SK-N-SH (cell line): ENCODE measurements at regions not wholly inside any gene's neighbourhood (a gene's known extent, or its start where the extent isn't known, plus 50 kb on each side); places are given as distances from the start of the nearest gene placed in this dataset.

Experiments used
- CTCF ChIA-PET: fragments of 300-600, 350-600 bp; formaldehyde crosslinking; extraction: SDS; loops from one replicate; lab custom pipeline; 2021; lab: Yijun Ruan, JAX
- POLR2A ChIA-PET: fragments of 350-600 bp; sonication (Branson Sonifier 250); formaldehyde crosslinking; extraction: SDS; loops from one replicate; lab custom pipeline; 2020; ENCODE audit warnings: antibody characterized with exemption, inconsistent platforms; lab: Yijun Ruan, JAX
- DNase-seq: peaks from one replicate; pipeline ENCODE4 v3.0.0; 2012
- H2AFZ ChIP-seq: fragments of 200-600 bp; sonication (generic); 2 replicates; pipeline ENCODE4 v1.8.1; 2016; ENCODE audit warnings: antibody characterized with exemption, mild to moderate bottlenecking, low read depth
- H3F3A ChIP-seq: fragments of 200-600 bp; sonication (generic); replicated peaks from 2 replicates; pipeline ENCODE3; 2016; ENCODE audit warnings: antibody characterized with exemption, mild to moderate bottlenecking; ENCODE audit not compliant: insufficient read depth
- H3K27ac ChIP-seq, 2 experiments: fragments of 200-500 bp in 1 of 2; fragments of 200-600 bp in 1 of 2; sonication (Bioruptor generic) in 1 of 2; sonication (generic), shearing (Covaris generic) in 1 of 2; 2 replicates each; pipeline versions ENCODE4 v1.5.1 to v1.6.1; 2014 to 2016; ENCODE audit warnings: low read depth in 2 of 2, inconsistent platforms in 1 of 2, low read length in 1 of 2, mild to moderate bottlenecking in 1 of 2, mixed read lengths in 1 of 2
- H3K27me3 ChIP-seq: fragments of 200-600 bp; sonication (generic), shearing (Covaris generic); 2 replicates; pipeline ENCODE4 v1.6.1; 2016; ENCODE audit warnings: mixed run types; ENCODE audit not compliant: insufficient read depth
- H3K36me3 ChIP-seq, 2 experiments: fragments of 200-500 bp in 1 of 2; fragments of 200-600 bp in 1 of 2; sonication (Bioruptor generic) in 1 of 2; sonication (generic) in 1 of 2; replicated peaks in 1 of 2; 2 replicates each; pipeline versions ENCODE3 to v1.5.1; 2014 to 2016; ENCODE audit warnings: low read length in 1 of 2, mild to moderate bottlenecking in 1 of 2; ENCODE audit not compliant: insufficient read depth in 2 of 2, control insufficient read depth in 1 of 2
- H3K4me1 ChIP-seq, 2 experiments: fragments of 200-500 bp in 1 of 2; fragments of 200-600 bp in 1 of 2; sonication (Bioruptor generic) in 1 of 2; sonication (generic), shearing (Covaris generic) in 1 of 2; 2 replicates each; pipeline versions ENCODE4 v1.5.1 to v1.6.1; 2014 to 2016; ENCODE audit warnings: low read depth in 1 of 2, low read length in 1 of 2, mixed run types in 1 of 2; ENCODE audit not compliant: insufficient read depth in 2 of 2, control insufficient read depth in 1 of 2
- H3K4me2 ChIP-seq: fragments of 200-600 bp; sonication (generic), shearing (Covaris generic); 2 replicates; pipeline ENCODE4 v1.6.1; 2017; ENCODE audit warnings: mixed run types
- H3K4me3 ChIP-seq, 2 experiments: fragments of 200-500 bp in 1 of 2; fragments of 200-600 bp in 1 of 2; sonication (Bioruptor generic) in 1 of 2; sonication (generic), shearing (Covaris generic) in 1 of 2; 2 replicates each; pipeline versions ENCODE4 v1.5.1 to v1.8.1; 2014 to 2016; ENCODE audit warnings: low read depth in 2 of 2, inconsistent platforms in 1 of 2, low read length in 1 of 2, mild to moderate bottlenecking in 1 of 2, mixed read lengths in 1 of 2, moderate library complexity in 1 of 2
- H3K79me2 ChIP-seq: fragments of 200-600 bp; sonication (generic); 2 replicates; pipeline ENCODE4 v1.8.1; 2017; ENCODE audit warnings: mild to moderate bottlenecking; ENCODE audit not compliant: insufficient read depth
- H3K9ac ChIP-seq: fragments of 200-600 bp; sonication (generic); 2 replicates; pipeline ENCODE4 v1.6.1; 2017; ENCODE audit warnings: mixed run types
- H3K9me2 ChIP-seq: fragments of 200-600 bp; sonication (generic); 2 replicates; pipeline ENCODE4 v1.6.1; 2017; ENCODE audit warnings: mixed run types
- H3K9me3 ChIP-seq: fragments of 200-600 bp; sonication (generic); 2 replicates; pipeline ENCODE4 v1.6.1; 2017; ENCODE audit warnings: mixed run types, mild to moderate bottlenecking, moderate library complexity
- H4K20me1 ChIP-seq: fragments of 200-600 bp; sonication (generic); 2 replicates; pipeline ENCODE4 v1.6.1; 2017; ENCODE audit warnings: mild to moderate bottlenecking, mixed run types; ENCODE audit not compliant: insufficient read depth
- ELF1 ChIP-seq: IDR thresholded peaks from 2 replicates; pipeline ENCODE4 v1.4.0; 2012
- EP300 ChIP-seq, 2 experiments: IDR thresholded peaks; 2 replicates each; pipeline versions ENCODE4 v1.4.0 to v1.6.1; 2012; ENCODE audit warnings: borderline replicate concordance in 1 of 2, low read depth in 1 of 2, low read length in 1 of 2
- EZH2phosphoT487 ChIP-seq: fragments of 200-600 bp; sonication (generic); IDR thresholded peaks from 2 replicates; pipeline ENCODE4 v1.6.1; 2017; ENCODE audit warnings: low read depth, mixed run types, mild to moderate bottlenecking, antibody characterized with exemption, moderate library complexity, borderline replicate concordance
- FOXM1 ChIP-seq: IDR thresholded peaks from 2 replicates; pipeline ENCODE4 v1.4.0; 2012; ENCODE audit warnings: low read depth, mild to moderate bottlenecking
- GATA2 ChIP-seq: sonication (generic); formaldehyde crosslinking; IDR thresholded peaks from 2 replicates; pipeline ENCODE4 v1.5.0; 2020; ENCODE audit warnings: mild to moderate bottlenecking, missing genetic modification reagents
- MEF2A ChIP-seq: IDR thresholded peaks from 2 replicates; pipeline ENCODE4 v1.4.0; 2012; ENCODE audit warnings: low read depth, borderline replicate concordance
- NRF1 ChIP-seq: IDR thresholded peaks from 2 replicates; pipeline ENCODE4 v1.6.1; 2012; ENCODE audit warnings: low read depth, mild to moderate bottlenecking, low read length
- RAD21 ChIP-seq: IDR thresholded peaks from 2 replicates; pipeline ENCODE4 v1.6.1; 2012; ENCODE audit warnings: mild to moderate bottlenecking, low read length
- RFX5 ChIP-seq: IDR thresholded peaks from 2 replicates; pipeline ENCODE4 v1.6.1; 2012; ENCODE audit warnings: mild to moderate bottlenecking, improper control_type of control experiment, low read length
- RXRA ChIP-seq: IDR thresholded peaks from 2 replicates; pipeline ENCODE4 v1.4.0; 2012; ENCODE audit warnings: low read depth, mild to moderate bottlenecking, borderline replicate concordance
- SIN3A ChIP-seq: IDR thresholded peaks from 2 replicates; pipeline ENCODE4 v1.6.1; 2012; ENCODE audit warnings: low read depth, mild to moderate bottlenecking, low read length, moderate library complexity, borderline replicate concordance
- SMC3 ChIP-seq: IDR thresholded peaks from 2 replicates; pipeline ENCODE4 v1.6.1; 2012; ENCODE audit warnings: low read depth, low read length, improper control_type of control experiment
- whole genome bisulfite sequencing: methylation state at CpG from one replicate; pipeline ENCODE4 v1.1.6; 2017; ENCODE audit warnings: low lambda C conversion rate; 5-methylcytosine and 5-hydroxymethylcytosine counted together
- TF ChIP-seq, protein P1 (sequence below): IDR thresholded peaks from 2 replicates; pipeline ENCODE4 v1.4.0; 2012; ENCODE audit warnings: low read depth
- TF ChIP-seq, protein P2 (sequence below): fragments of 200-600 bp; sonication (generic); IDR thresholded peaks from 2 replicates; pipeline ENCODE4 v1.6.1; 2017; ENCODE audit warnings: antibody characterized with exemption, mild to moderate bottlenecking, moderate library complexity
- TF ChIP-seq, protein P3 (sequence below): IDR thresholded peaks from 2 replicates; pipeline ENCODE4 v1.4.0; 2012; ENCODE audit warnings: low read depth, borderline replicate concordance
- TF ChIP-seq, protein P4 (sequence below): IDR thresholded peaks from 2 replicates; pipeline ENCODE4 v1.6.1; 2012; ENCODE audit warnings: mild to moderate bottlenecking, low read depth, low read length, moderate library complexity
- TF ChIP-seq, protein P5 (sequence below): IDR thresholded peaks from 2 replicates; pipeline ENCODE4; 2012
- TF ChIP-seq, protein P6 (sequence below): IDR thresholded peaks from 2 replicates; pipeline ENCODE4 v1.4.0; 2012; ENCODE audit warnings: low read depth, borderline replicate concordance

DNA sequence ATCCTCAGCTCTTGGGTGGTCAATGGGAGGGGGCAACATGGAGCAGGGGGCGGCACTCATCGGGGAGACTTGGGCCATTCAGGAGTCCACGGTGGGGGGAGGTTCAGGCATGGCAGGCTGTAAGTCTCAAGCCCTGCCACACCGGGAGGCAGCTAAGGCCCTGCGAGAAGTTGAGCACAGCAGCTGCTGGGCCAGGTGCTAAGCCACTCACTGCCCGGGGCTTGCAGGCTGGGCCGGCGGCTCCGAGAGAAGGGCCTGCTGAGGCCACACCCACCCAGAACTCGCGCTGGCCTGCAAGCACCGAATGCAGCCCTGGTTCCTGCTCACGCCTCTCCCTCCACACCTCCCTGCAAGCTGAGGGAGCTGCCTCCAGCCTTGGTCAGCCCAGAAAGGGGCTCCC, 131.4 kb downstream of the OR4C45 start:
- POLR2A ChIA-PET, result no interaction called here
- H3F3A ChIP-seq, result no peaks in the 10 kb centered on the region
- no peak for DNase-seq
- no peak overlapping the region for H3K27ac ChIP-seq
- no peaks in the 10 kb centered on the region for H3K36me3 ChIP-seq
- no peak overlapping the region for H3K9ac ChIP-seq
- CTCF ChIA-PET, result no interaction called here
- no peak for TF ChIP-seq FOXM1
- TF ChIP-seq, protein P1, sequence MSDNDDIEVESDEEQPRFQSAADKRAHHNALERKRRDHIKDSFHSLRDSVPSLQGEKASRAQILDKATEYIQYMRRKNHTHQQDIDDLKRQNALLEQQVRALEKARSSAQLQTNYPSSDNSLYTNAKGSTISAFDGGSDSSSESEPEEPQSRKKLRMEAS, result no peak
- TF ChIP-seq, protein P2, sequence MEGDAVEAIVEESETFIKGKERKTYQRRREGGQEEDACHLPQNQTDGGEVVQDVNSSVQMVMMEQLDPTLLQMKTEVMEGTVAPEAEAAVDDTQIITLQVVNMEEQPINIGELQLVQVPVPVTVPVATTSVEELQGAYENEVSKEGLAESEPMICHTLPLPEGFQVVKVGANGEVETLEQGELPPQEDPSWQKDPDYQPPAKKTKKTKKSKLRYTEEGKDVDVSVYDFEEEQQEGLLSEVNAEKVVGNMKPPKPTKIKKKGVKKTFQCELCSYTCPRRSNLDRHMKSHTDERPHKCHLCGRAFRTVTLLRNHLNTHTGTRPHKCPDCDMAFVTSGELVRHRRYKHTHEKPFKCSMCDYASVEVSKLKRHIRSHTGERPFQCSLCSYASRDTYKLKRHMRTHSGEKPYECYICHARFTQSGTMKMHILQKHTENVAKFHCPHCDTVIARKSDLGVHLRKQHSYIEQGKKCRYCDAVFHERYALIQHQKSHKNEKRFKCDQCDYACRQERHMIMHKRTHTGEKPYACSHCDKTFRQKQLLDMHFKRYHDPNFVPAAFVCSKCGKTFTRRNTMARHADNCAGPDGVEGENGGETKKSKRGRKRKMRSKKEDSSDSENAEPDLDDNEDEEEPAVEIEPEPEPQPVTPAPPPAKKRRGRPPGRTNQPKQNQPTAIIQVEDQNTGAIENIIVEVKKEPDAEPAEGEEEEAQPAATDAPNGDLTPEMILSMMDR, result no peak
- no peak for TF ChIP-seq ELF1
- no peak for TF ChIP-seq NRF1
- TF ChIP-seq RAD21, result no peak
- TF ChIP-seq, all 33 proteins: peak for 0
- no peaks in the 10 kb centered on the region for H3K9me2 ChIP-seq
- H4K20me1 ChIP-seq, result no peaks in the 10 kb centered on the region
- no peaks in the 10 kb centered on the region for H3K79me2 ChIP-seq
- H3K27me3 ChIP-seq, result no peaks in the 10 kb centered on the region
- no peak overlapping the region for H3K4me3 ChIP-seq
- H3K4me2 ChIP-seq, result no peak overlapping the region
- 7% methylated on average over 3 of the region's 13 CpGs for WGBS
- no peaks in the 10 kb centered on the region for H3K4me1 ChIP-seq
- H3K9me3 ChIP-seq, result no peaks in the 10 kb centered on the region
- no peak overlapping the region for H2AFZ ChIP-seq

DNA sequence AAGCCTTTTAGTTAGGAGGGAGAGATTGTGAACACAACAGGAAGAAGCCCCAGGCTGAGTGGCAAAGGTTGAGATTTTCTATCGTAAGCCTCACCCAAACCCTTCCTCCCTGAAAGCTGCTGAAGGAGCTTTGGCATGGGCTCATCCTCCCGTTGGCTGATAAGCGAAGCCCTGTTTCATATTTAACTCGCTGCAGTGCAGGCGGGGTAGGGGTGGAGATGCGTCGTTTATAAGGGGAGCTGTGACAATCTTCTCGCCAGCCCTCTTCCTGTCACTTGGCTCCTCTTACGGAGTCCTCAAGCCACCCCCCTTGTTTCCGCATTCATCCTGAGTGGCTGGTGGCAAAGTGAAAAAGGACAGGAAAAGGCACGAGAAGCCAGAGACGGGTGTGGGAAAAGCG, 137.0 kb downstream of the OR4C45 start:
- Histone ChIP-seq H3K27me3 (no peaks in the 10 kb centered on the region), H2AFZ (no peak overlapping the region), H3K9ac (no peak overlapping the region), H3K4me2 (peak overlapping the region; percentile 57), H3K79me2 (no peaks in the 10 kb centered on the region; the same call in 1 of the 2 replicates), H3F3A (no peaks in the 10 kb centered on the region), H3K9me2 (no peaks in the 10 kb centered on the region), H3K27ac (no peak overlapping the region), H3K4me1 (no peaks in the 10 kb centered on the region), H3K9me3 (no peaks in the 10 kb centered on the region), H3K36me3 (no peaks in the 10 kb centered on the region), H3K4me3 (no peak overlapping the region), H4K20me1 (no peaks in the 10 kb centered on the region)
- ChIA-PET POLR2A (no interaction called here), CTCF (no interaction called here)
- 12% methylated on average over 13 of the region's 13 CpGs for WGBS
- DNase-seq, result no peak
- TF ChIP-seq NRF1, result no peak
- TF ChIP-seq RFX5, result no peak
- TF ChIP-seq, protein P3, sequence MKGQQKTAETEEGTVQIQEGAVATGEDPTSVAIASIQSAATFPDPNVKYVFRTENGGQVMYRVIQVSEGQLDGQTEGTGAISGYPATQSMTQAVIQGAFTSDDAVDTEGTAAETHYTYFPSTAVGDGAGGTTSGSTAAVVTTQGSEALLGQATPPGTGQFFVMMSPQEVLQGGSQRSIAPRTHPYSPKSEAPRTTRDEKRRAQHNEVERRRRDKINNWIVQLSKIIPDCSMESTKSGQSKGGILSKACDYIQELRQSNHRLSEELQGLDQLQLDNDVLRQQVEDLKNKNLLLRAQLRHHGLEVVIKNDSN, result no peak
- no peak for TF ChIP-seq RXRA
- TF ChIP-seq MEF2A, result no peak
- TF ChIP-seq SIN3A, result no peak
- TF ChIP-seq, protein P4, sequence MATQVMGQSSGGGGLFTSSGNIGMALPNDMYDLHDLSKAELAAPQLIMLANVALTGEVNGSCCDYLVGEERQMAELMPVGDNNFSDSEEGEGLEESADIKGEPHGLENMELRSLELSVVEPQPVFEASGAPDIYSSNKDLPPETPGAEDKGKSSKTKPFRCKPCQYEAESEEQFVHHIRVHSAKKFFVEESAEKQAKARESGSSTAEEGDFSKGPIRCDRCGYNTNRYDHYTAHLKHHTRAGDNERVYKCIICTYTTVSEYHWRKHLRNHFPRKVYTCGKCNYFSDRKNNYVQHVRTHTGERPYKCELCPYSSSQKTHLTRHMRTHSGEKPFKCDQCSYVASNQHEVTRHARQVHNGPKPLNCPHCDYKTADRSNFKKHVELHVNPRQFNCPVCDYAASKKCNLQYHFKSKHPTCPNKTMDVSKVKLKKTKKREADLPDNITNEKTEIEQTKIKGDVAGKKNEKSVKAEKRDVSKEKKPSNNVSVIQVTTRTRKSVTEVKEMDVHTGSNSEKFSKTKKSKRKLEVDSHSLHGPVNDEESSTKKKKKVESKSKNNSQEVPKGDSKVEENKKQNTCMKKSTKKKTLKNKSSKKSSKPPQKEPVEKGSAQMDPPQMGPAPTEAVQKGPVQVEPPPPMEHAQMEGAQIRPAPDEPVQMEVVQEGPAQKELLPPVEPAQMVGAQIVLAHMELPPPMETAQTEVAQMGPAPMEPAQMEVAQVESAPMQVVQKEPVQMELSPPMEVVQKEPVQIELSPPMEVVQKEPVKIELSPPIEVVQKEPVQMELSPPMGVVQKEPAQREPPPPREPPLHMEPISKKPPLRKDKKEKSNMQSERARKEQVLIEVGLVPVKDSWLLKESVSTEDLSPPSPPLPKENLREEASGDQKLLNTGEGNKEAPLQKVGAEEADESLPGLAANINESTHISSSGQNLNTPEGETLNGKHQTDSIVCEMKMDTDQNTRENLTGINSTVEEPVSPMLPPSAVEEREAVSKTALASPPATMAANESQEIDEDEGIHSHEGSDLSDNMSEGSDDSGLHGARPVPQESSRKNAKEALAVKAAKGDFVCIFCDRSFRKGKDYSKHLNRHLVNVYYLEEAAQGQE, result no peak
- no peak for TF ChIP-seq RAD21
- TF ChIP-seq, protein P1, result no peak
- TF ChIP-seq EZH2phosphoT487, result no peak
- TF ChIP-seq, protein P5, sequence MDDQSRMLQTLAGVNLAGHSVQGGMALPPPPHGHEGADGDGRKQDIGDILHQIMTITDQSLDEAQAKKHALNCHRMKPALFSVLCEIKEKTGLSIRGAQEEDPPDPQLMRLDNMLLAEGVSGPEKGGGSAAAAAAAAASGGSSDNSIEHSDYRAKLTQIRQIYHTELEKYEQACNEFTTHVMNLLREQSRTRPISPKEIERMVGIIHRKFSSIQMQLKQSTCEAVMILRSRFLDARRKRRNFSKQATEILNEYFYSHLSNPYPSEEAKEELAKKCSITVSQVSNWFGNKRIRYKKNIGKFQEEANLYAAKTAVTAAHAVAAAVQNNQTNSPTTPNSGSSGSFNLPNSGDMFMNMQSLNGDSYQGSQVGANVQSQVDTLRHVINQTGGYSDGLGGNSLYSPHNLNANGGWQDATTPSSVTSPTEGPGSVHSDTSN, result no peak
- TF ChIP-seq EP300 (IDR thresholded peaks at IDR 0.05; ENCODE audit: borderline replicate concordance in 1 of 2, low read depth in 1 of 2, low read length in 1 of 2), result no peak
- TF ChIP-seq, protein P6, sequence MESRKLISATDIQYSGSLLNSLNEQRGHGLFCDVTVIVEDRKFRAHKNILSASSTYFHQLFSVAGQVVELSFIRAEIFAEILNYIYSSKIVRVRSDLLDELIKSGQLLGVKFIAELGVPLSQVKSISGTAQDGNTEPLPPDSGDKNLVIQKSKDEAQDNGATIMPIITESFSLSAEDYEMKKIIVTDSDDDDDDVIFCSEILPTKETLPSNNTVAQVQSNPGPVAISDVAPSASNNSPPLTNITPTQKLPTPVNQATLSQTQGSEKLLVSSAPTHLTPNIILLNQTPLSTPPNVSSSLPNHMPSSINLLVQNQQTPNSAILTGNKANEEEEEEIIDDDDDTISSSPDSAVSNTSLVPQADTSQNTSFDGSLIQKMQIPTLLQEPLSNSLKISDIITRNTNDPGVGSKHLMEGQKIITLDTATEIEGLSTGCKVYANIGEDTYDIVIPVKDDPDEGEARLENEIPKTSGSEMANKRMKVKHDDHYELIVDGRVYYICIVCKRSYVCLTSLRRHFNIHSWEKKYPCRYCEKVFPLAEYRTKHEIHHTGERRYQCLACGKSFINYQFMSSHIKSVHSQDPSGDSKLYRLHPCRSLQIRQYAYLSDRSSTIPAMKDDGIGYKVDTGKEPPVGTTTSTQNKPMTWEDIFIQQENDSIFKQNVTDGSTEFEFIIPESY, result no peak
- TF ChIP-seq GATA2 (CRISPR knock-in tag), result no peak
- TF ChIP-seq SMC3, result no peak
